ENCODE measurements at regions not wholly inside any gene's neighbourhood (a gene's known extent, or its start where the extent isn't known, plus 50 kb on each side); places are given as distances from the start of the nearest gene placed in this dataset.

GRCh38 chr14:22255017-22255950, 333.7 kb downstream of the DAD1 start:
- no peak for TF ChIP-seq CTCF (conservative IDR thresholded peaks at IDR 0.05; ENCODE audit: low read depth, low read length)
- no peak for TF ChIP-seq RFX5 (IDR thresholded peaks at IDR 0.05; ENCODE audit: low read depth, low read length)
- TF ChIP-seq MXI1 (IDR thresholded peaks at IDR 0.05; ENCODE audit: borderline replicate concordance, low read depth, low read length), result no peak
- TF ChIP-seq POLR2A (IDR thresholded peaks at IDR 0.05; ENCODE audit: low read depth, low read length), result no peak
- no peak for TF ChIP-seq SMC3 (IDR thresholded peaks at IDR 0.05; ENCODE audit: low read depth, low read length)
- no peak for TF ChIP-seq NFE2L2 (IDR thresholded peaks at IDR 0.05; ENCODE audit: low read depth, low read length)
- no peak for TF ChIP-seq USF2 (IDR thresholded peaks at IDR 0.05; ENCODE audit: low read depth, low read length)
- TF ChIP-seq ELK1 (IDR thresholded peaks at IDR 0.05; ENCODE audit: borderline replicate concordance, low read depth, low read length), result no peak
- no peak for TF ChIP-seq FOS (IDR thresholded peaks at IDR 0.05; ENCODE audit: low read depth, low read length)
- no peak for TF ChIP-seq RCOR1 (IDR thresholded peaks at IDR 0.05; ENCODE audit: insufficient replicate concordance, low read length)
- TF ChIP-seq MAZ (IDR thresholded peaks at IDR 0.05; ENCODE audit: borderline replicate concordance, low read depth, low read length), result no peak

Data from IMR-90 (cell line).